ENCODE measurements at regions not wholly inside any gene's neighbourhood (a gene's known extent, or its start where the extent isn't known, plus 50 kb on each side); places are given as distances from the start of the nearest gene placed in this dataset.

GRCh38 chr1:244113532-244114320 lies 62.6 kb downstream of the ZBTB18 start:
- TF ChIP-seq CTCF (conservative IDR thresholded peaks at IDR 0.05 in 1 of 2, IDR thresholded peaks at IDR 0.05 in 1 of 2; ENCODE audit: extremely low read depth in 1 of 2, insufficient read depth in 1 of 2, low read depth in 1 of 2, low read length in 2 of 2) (no peak), EZH2 (IDR thresholded peaks at IDR 0.05; ENCODE audit: borderline replicate concordance, low read length) (no peak)

Measured in mammary epithelial cell (primary cell).